NCI-H128 (cell line): ENCODE measurements at regions not wholly inside any gene's neighbourhood (a gene's known extent, or its start where the extent isn't known, plus 50 kb on each side); places are given as distances from the start of the nearest gene placed in this dataset.

Experiments
- DNase-seq: peaks from one replicate; lab custom pipeline; 2025; ENCODE audit not compliant: unreplicated experiment; lab: John Stamatoyannopoulos, UW

- no peak for DNase-seq
Observed at GRCh38 chr16:54346041-54346440, 59.5 kb upstream of the IRX3 start.

DNA sequence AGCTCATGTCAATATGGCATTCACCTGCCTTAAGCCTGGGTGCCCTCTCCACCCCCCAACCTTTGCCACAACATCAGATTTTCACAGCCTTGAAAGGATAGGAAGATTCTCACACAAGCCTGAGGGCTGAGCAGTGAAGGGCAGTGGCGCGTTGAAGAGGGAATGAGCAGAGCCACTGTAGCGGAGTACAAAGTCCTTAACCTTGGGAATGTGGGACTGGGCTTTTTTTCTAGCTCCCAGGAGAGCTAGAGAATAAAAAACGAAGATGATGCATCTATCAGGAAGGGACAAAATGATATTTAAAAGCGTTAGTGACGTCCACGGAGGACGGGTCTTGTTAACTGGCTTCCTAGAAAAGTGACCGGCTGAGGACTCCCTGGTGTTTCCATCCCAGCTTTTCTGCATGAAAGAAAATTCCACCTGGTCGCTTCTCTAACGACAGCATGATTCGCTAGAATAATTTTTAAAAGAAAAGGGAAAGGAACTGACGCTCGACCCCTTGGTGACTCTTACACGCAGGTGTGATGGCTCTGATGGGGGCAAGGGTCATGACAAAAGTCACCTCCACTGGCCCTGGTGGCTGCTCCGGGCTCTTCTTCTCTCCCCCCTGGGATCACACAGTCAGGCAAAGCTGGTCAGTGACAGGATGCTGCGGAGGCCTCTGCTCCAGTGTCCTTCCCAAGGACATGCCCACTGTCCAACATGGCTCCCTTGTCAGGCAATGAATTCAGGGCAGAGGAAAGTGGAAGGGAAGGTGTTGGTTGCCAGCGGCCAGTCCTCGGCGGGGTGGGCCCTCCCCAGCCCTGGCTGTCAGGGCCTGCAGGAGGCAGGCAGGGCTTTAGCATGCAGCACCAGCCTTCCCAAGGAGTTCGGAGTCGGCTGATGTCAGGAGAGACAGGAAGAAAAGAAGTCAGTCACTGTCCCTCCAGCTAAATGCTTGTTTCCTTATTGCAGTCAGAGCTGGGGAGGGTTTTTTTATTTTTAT is 58.4 kb upstream of the IRX3 start:
- DNase-seq, result no peak

DNA sequence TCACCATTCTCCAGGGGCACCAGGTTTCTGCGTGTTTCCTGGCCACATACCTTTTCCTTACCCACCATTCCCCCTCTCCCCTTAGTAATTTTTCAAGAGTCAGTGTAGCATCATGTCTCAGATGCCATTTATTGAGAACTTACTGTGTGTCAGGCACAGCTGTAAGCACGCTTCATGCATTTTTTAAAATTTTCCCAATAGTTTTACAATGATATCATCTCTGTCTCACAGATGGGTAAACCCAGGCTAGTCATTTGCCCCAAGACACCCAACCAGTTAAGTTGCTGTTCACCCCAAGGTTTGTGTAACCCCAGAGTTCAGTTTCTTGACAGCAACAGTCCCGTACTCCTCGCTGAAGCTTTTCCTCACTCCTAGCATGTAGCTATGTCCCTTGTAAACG is 56.4 kb upstream of the IRX3 start:
- DNase-seq, result no peak

DNA sequence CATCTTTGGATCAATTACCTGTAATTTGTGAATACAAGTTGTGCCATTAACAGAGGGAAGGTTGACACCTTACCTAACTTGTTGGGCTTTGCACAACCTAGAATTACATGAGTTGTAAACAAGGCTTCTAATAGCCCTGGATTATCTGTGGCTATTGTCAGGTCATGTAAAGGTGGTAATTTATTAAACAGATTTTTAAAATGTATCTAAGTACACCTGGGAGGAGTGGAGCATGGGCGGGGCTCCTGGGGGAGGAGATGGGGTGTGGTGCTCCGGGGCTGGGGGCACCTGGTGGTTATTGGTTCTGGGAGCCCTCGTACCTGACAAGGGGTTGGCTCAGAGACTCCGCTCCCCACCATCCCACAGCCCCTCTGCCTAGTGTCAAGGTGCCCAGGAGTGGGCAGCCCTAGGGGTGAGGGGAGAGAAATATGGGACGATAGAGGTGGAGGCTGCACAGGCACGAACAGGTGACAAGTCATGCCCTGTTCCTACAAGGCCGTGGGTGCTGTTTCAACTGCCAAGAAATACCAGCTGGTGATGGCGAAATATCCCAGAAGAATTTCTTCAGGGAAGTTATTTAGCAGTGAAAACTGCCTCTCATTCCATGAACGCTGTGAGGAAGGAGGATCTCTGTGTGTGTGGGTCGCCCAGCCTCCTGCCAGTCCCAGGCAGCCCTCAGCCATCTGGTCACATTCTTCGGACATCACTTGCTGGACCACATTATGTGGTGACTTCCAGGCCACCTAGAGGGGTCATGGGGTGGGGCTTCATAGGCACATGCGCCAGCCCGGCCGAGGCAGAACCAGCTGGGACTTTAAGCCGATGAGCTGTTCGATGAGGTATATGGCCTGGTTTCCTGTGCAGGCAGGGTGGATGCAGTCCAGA is 55.5 kb upstream of the IRX3 start:
- DNase-seq, result no peak

DNA sequence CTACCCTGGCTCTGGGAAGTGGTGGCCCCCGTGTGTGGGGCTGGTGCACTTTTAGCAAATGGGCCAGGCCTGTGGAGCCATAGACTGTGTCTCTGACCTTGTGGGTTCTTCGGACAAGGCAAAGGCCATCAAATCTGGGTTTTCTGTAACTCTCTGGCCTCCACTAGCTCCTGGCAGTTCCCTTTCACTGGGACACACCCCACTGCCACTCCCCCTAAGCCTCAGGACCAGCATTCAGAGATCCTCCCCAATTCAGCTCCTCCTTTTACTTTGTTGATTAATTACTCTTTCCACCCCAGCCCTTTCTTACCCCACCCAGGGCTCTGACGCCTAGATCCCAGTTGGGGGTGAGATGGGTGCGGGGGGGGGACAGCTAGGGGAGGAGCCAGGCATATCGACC is 53.9 kb upstream of the IRX3 start:
- no peak for DNase-seq

DNA sequence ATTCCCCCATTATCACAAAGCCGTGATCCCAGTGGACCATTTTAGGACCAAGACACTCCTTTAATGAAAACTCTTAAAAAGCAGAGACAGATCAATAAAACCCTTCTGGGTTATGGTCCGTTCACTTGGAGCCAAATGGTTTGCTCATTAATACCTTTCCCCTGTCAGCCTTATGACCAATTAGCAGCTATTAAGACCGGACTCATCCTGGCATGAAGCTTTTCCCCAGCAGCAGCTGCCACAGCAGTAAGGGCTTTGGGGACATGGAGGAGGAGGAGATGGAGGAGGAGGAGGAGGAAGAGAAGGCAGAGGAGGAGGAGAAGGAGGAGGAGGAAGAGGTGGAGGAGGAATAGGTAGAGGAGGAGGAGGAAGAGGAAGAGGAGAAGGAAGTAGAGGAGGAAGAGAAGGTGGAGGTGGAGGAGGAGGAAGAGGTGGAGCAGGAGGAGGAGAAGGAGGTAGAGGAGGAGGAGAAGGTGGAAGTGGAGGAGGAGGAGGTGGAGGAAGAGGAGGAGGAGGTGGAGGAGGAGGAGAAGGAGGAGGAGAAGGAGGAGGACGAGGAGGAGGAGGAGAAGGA is 50.1 kb upstream of the IRX3 start:
- no peak for DNase-seq
